Left kidney (tissue), 1 donor: ENCODE measurements at regions not wholly inside any gene's neighbourhood (a gene's known extent, or its start where the extent isn't known, plus 50 kb on each side); places are given as distances from the start of the nearest gene placed in this dataset.

ENCODE experiments used
- DNase-seq: peaks from one replicate; pipeline ENCODE4 v3.0.0-alpha.2; 2013

- DNase-seq = no peak
These were observed 88.4 kb upstream of the RAP2B start for GRCh38 chr3:153073636-153074035.

GRCh38 chr3:153078826-153079225 lies 83.2 kb upstream of the RAP2B start:
- DNase-seq = no peak

GRCh38 chr3:153079386-153079785 lies 82.6 kb upstream of the RAP2B start:
- DNase-seq = no peak

- no peak for DNase-seq
These were observed 81.2 kb upstream of the RAP2B start for GRCh38 chr3:153080778-153081240.

GRCh38 chr3:153084431-153084830 lies 77.6 kb upstream of the RAP2B start:
- no peak for DNase-seq

- DNase-seq = no peak
These were observed 74.1 kb upstream of the RAP2B start for GRCh38 chr3:153087595-153088566.

GRCh38 chr3:153089620-153090019 lies 72.4 kb upstream of the RAP2B start:
- no peak for DNase-seq

GRCh38 chr3:153090973-153091372 lies 71.1 kb upstream of the RAP2B start:
- no peak for DNase-seq

GRCh38 chr3:153093629-153094028 lies 68.4 kb upstream of the RAP2B start:
- no peak for DNase-seq

GRCh38 chr3:153094386-153094785 lies 67.6 kb upstream of the RAP2B start:
- no peak for DNase-seq

GRCh38 chr3:153095441-153095840 lies 66.6 kb upstream of the RAP2B start:
- no peak for DNase-seq

- no peak for DNase-seq
These were observed 65.3 kb upstream of the RAP2B start for GRCh38 chr3:153096731-153097131.

- no peak for DNase-seq
These were observed 64.8 kb upstream of the RAP2B start for GRCh38 chr3:153097213-153097612.

GRCh38 chr3:153099131-153099530 lies 62.9 kb upstream of the RAP2B start:
- DNase-seq = no peak

- DNase-seq = no peak
These were observed 58.5 kb upstream of the RAP2B start for GRCh38 chr3:153103406-153103945.

- no peak for DNase-seq
These were observed 52.0 kb upstream of the RAP2B start for GRCh38 chr3:153110041-153110440.

GRCh38 chr3:153111016-153111415 lies 51.0 kb upstream of the RAP2B start:
- no peak for DNase-seq
